HCT116 (cell line): ENCODE measurements at regions not wholly inside any gene's neighbourhood (a gene's known extent, or its start where the extent isn't known, plus 50 kb on each side); places are given as distances from the start of the nearest gene placed in this dataset.

ENCODE experiments used
- ATAC-seq: fragments of 200-7000 bp; cut with Tn5 transposase; 2 replicates; pipeline ENCODE4 v1.9.1; 2020; ENCODE audit warnings: mild to moderate bottlenecking, moderate library complexity
- BruUV-seq: library from RNA; stranded (reverse); fragments of 400-500 nt; replicated peaks from 2 replicates; lab custom pipeline; 2021; lab: Mats Ljungman, UMichigan
- CTCF ChIA-PET: fragments of 300-600 bp; sonication (Branson Sonifier 250); formaldehyde crosslinking; loops from one replicate; lab custom pipeline; 2021; ENCODE audit warnings: antibody characterized with exemption; lab: Charles Lee
- POLR2A ChIA-PET: fragments of 300-600, 350-600 bp; sonication (Branson Sonifier 250); formaldehyde crosslinking; loops from one replicate; lab custom pipeline; 2021; ENCODE audit warnings: antibody characterized with exemption; lab: Charles Lee
- RAD21 ChIA-PET, 2 experiments: fragments of 300-600 bp; sonication (Branson Sonifier 250); formaldehyde crosslinking; loops; one replicate each; lab custom pipeline; 2023; ENCODE audit warnings: low total read pairs in 2 of 2; ENCODE audit not compliant: uncharacterized antibody in 2 of 2, unreplicated experiment in 2 of 2, low non-redundant PET in 1 of 2; lab: Charles Lee
- DNase-seq: peaks from one replicate; pipeline ENCODE4 v3.0.0-alpha.2; 2010; ENCODE audit warnings: low read depth, low spot score
- H2AFZ ChIP-seq: fragments of 200-600 bp; shearing (Covaris generic), sonication (generic); 2 replicates; pipeline ENCODE4 v1.6.1; 2017; ENCODE audit warnings: low read depth, mixed run types, mixed read lengths, antibody characterized with exemption, low read length; ENCODE audit not compliant: poor library complexity, severe bottlenecking
- H3K27ac ChIP-seq: 2 replicates; pipeline ENCODE4 v1.5.1; 2012; ENCODE audit warnings: low read depth, low read length
- H3K27me3 ChIP-seq: fragments of 200-600 bp; sonication (generic); 2 replicates; pipeline ENCODE4 v1.6.1; 2016; ENCODE audit warnings: mixed run types, low read length, mixed read lengths; ENCODE audit not compliant: insufficient read depth
- H3K36me3 ChIP-seq, 2 experiments: fragments of 200-500 bp in 1 of 2; fragments of 200-600 bp in 1 of 2; sonication (Bioruptor generic) in 1 of 2; sonication (generic) in 1 of 2; 2 replicates each; pipeline versions ENCODE4 v1.5.1 to v1.6.1; 2014 to 2016; ENCODE audit warnings: low read length in 2 of 2, inconsistent platforms in 1 of 2, mixed read lengths in 1 of 2, mixed run types in 1 of 2; ENCODE audit not compliant: insufficient read depth in 2 of 2, control insufficient read depth in 1 of 2
- H3K4me1 ChIP-seq, 2 experiments: fragments of 200-600 bp in 1 of 2; sonication (generic) in 1 of 2; 2 replicates each; pipeline versions ENCODE4 v1.5.1 to v1.6.1; 2012 to 2017; ENCODE audit warnings: low read length in 2 of 2, inconsistent platforms in 1 of 2, mild to moderate bottlenecking in 1 of 2, mixed read lengths in 1 of 2, mixed run types in 1 of 2, moderate library complexity in 1 of 2; ENCODE audit not compliant: insufficient read depth in 2 of 2, control insufficient read depth in 1 of 2
- H3K4me2 ChIP-seq: fragments of 200-600 bp; sonication (generic); 2 replicates; pipeline ENCODE4 v1.6.1; 2017; ENCODE audit warnings: mixed run types, low read length, mixed read lengths
- H3K4me3 ChIP-seq, 2 experiments: fragments of 200-600 bp in 1 of 2; sonication (generic) in 1 of 2; replicated peaks in 1 of 2; 2 replicates each; pipeline ENCODE4 v1.5.1; 2011 to 2016; ENCODE audit warnings: low read length in 2 of 2, control low read depth in 1 of 2, low read depth in 1 of 2, mild to moderate bottlenecking in 1 of 2, mixed read lengths in 1 of 2, mixed run types in 1 of 2
- H3K79me2 ChIP-seq: fragments of 200-600 bp; sonication (generic); 2 replicates; pipeline ENCODE4 v1.6.1; 2017; ENCODE audit warnings: mild to moderate bottlenecking, mixed run types, low read length, moderate library complexity, mixed read lengths; ENCODE audit not compliant: insufficient read depth
- H3K9ac ChIP-seq: fragments of 200-600 bp; sonication (generic); 2 replicates; pipeline ENCODE4 v1.6.1; 2016; ENCODE audit warnings: low read length, mixed read lengths
- H3K9me2 ChIP-seq: fragments of 200-600 bp; sonication (generic), shearing (Covaris generic); 2 replicates; pipeline ENCODE4 v1.6.1; 2017; ENCODE audit warnings: mixed run types, mild to moderate bottlenecking, moderate library complexity; ENCODE audit not compliant: insufficient read depth
- H3K9me3 ChIP-seq, 2 experiments: fragments of 200-500 bp in 1 of 2; fragments of 200-600 bp in 1 of 2; sonication (Bioruptor generic) in 1 of 2; sonication (generic) in 1 of 2; 2 replicates each; pipeline ENCODE4 v1.6.1; 2014 to 2017; ENCODE audit warnings: low read length in 2 of 2, mixed read lengths in 2 of 2, inconsistent platforms in 1 of 2, low read depth in 1 of 2, mild to moderate bottlenecking in 1 of 2, mixed run types in 1 of 2, moderate library complexity in 1 of 2; ENCODE audit not compliant: control insufficient read depth in 1 of 2, insufficient read depth in 1 of 2
- H4K20me1 ChIP-seq: fragments of 200-600 bp; sonication (generic), shearing (Covaris generic); 2 replicates; pipeline ENCODE4 v1.6.1; 2017; ENCODE audit warnings: mixed run types, mild to moderate bottlenecking, moderate library complexity; ENCODE audit not compliant: insufficient read depth
- CBX3 ChIP-seq: IDR thresholded peaks from 2 replicates; pipeline ENCODE4 v1.6.1; 2012; ENCODE audit warnings: low read depth
- CEBPB ChIP-seq: IDR thresholded peaks from 2 replicates; pipeline ENCODE4 v1.6.1; 2012; ENCODE audit warnings: low read depth
- EZH2phosphoT487 ChIP-seq: fragments of 200-600 bp; IDR thresholded peaks from 2 replicates; pipeline ENCODE4 v1.6.1; 2018; ENCODE audit warnings: antibody characterized with exemption, borderline replicate concordance
- FOSL1 ChIP-seq: IDR thresholded peaks from 2 replicates; pipeline ENCODE4 v1.6.1; 2012; ENCODE audit warnings: low read depth
- SRF ChIP-seq: IDR thresholded peaks from 2 replicates; pipeline ENCODE4 v1.6.1; 2012; ENCODE audit warnings: low read depth
- TCF7L2 ChIP-seq: IDR thresholded peaks from 2 replicates; pipeline ENCODE4 v1.7.0; 2011; ENCODE audit warnings: borderline replicate concordance, inconsistent platforms; ENCODE audit not compliant: insufficient read depth, insufficient read length; ENCODE audit errors: extremely low read depth
- YY1 ChIP-seq: IDR thresholded peaks from 2 replicates; pipeline ENCODE4 v1.6.1; 2011; ENCODE audit warnings: low read length, low read depth, moderate library complexity, mild to moderate bottlenecking; ENCODE audit not compliant: insufficient replicate concordance; ENCODE audit errors: extremely low read depth
- ZNF274 ChIP-seq: fragments of 200-500 bp; sonication (Bioruptor generic); IDR thresholded peaks from 2 replicates; pipeline ENCODE4 v1.6.1; 2014; ENCODE audit warnings: mild to moderate bottlenecking, low read depth, low read length, inconsistent platforms
- intact Hi-C: fragments of 100-400 bp; cut with micrococcal nuclease; formaldehyde crosslinking; loops from 2 replicates; pipeline ENCODE4 v1.10.0; 2022
- TF ChIP-seq, protein P1 (sequence below): IDR thresholded peaks from 2 replicates; pipeline ENCODE4 v1.6.1; 2012
- TF ChIP-seq, protein P2 (sequence below), 3 experiments: fragments of 200-600 bp in 1 of 3; sonication (generic) in 1 of 3; IDR thresholded peaks in 2 of 3; conservative IDR thresholded peaks in 1 of 3; 2 replicates each; pipeline ENCODE4 v1.5.1; 2012 to 2017; ENCODE audit warnings: low read depth in 2 of 3, low read length in 2 of 3, antibody characterized with exemption in 1 of 3, borderline replicate concordance in 1 of 3, control low read depth in 1 of 3, mild to moderate bottlenecking in 1 of 3, mixed read lengths in 1 of 3, mixed run types in 1 of 3, moderate library complexity in 1 of 3; ENCODE audit not compliant: insufficient read depth in 1 of 3

DNA sequence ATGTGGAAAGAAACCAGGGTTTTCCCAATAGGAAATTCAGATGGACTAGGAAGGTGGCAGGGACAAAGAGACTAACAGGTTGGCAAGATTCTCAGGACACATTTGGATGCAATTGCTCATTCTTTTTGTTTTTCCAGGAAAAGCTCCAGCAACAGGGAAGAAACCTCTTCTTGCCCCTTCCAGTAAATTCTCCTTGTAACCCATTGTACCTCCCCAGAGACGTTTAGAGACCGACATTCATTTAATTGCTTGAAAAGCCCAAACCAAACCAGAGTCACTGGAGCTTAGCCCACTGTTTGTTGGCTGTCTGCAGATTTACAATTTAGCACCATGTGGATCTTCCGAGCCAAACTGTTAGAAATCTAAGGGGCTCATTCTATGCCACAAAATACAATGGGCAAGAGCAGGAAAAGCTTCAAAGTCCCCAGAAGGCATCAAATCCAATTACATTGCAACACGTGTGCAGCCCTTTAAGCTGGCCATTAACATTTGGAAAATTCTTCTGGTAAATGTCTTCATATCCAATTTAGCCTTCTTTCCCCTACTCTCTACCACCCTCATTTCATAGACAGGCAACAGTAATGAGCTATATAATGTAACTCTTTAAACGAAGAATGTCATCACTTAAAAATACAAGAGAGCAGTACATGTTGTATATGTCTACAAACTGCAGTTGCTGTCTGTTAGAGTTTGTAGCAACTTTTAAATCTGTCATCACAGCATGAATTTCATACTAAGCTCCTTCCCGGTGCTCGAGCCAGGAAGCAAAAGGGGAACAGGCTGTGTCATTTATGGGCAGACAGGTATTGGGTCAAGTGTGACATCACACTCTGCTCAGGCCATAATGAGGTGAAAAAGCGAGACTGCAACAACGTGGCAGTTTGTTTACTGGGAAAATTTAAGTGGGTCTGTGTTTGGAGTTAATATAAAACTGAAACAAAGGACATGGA is 235.6 kb upstream of the HNRNPA3 start:
- ATAC-seq = no peak
- ChIA-PET RAD21 (no interaction called here), CTCF (no interaction called here), POLR2A (no interaction called here)
- Histone ChIP-seq H3K79me2 (no peaks in the 10 kb centered on the region), H3K4me1 (no peaks in the 10 kb centered on the region), H3K9me2 (no peaks in the 10 kb centered on the region), H4K20me1 (no peaks in the 10 kb centered on the region), H3K4me3 (no peak overlapping the region), H3K4me2 (no peak overlapping the region), H3K27me3 (peaks cover 48% of the 10 kb centered on the region), H3K9me3 (no peaks in the 10 kb centered on the region), H3K27ac (no peak overlapping the region), H3K36me3 (no peaks in the 10 kb centered on the region), H3K9ac (no peak overlapping the region), H2AFZ (no peak overlapping the region)
- intact Hi-C loops = no loop called here
- no peak for DNase-seq
- no TSS peak for BruUV-seq
- TF ChIP-seq EZH2phosphoT487 = no peak
- TF ChIP-seq ZNF274 = no peak
- no peak for TF ChIP-seq SRF
- no peak for TF ChIP-seq YY1
- no peak for TF ChIP-seq FOSL1
- TF ChIP-seq, protein P1, sequence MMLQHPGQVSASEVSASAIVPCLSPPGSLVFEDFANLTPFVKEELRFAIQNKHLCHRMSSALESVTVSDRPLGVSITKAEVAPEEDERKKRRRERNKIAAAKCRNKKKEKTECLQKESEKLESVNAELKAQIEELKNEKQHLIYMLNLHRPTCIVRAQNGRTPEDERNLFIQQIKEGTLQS = no peak
- no peak for TF ChIP-seq CEBPB
- TF ChIP-seq, all 23 proteins: peak for 0

DNA sequence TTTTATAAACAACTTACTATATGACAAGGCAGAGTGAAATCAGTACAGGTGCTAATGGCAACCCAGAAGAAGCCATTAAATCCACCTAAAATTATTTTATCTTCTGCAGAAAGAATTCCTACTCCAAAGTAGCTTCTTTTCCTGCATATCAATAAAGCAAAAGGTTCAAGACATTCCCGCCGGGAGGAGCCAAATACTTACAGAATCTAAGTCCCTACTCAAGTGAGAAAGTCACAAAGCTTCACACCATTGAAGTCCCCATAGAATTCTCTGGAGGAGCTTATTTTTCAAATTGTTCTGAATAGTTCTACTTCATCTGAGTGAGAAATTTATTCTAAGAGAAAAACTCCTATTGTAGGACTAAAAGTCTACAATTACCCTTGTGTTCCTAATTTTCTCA is 233.7 kb upstream of the HNRNPA3 start:
- Histone ChIP-seq H3K79me2 (no peaks in the 10 kb centered on the region), H3K27ac (no peak overlapping the region), H3K36me3 (no peaks in the 10 kb centered on the region)
- intact Hi-C loops = no loop called here
- no peak for DNase-seq
- TF ChIP-seq CBX3 (no peak), TCF7L2 (no peak)
- TF ChIP-seq, protein P2, sequence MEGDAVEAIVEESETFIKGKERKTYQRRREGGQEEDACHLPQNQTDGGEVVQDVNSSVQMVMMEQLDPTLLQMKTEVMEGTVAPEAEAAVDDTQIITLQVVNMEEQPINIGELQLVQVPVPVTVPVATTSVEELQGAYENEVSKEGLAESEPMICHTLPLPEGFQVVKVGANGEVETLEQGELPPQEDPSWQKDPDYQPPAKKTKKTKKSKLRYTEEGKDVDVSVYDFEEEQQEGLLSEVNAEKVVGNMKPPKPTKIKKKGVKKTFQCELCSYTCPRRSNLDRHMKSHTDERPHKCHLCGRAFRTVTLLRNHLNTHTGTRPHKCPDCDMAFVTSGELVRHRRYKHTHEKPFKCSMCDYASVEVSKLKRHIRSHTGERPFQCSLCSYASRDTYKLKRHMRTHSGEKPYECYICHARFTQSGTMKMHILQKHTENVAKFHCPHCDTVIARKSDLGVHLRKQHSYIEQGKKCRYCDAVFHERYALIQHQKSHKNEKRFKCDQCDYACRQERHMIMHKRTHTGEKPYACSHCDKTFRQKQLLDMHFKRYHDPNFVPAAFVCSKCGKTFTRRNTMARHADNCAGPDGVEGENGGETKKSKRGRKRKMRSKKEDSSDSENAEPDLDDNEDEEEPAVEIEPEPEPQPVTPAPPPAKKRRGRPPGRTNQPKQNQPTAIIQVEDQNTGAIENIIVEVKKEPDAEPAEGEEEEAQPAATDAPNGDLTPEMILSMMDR (IDR thresholded peaks at IDR 0.05 in 2 of 3, conservative IDR thresholded peaks at IDR 0.05 in 1 of 3; ENCODE audit: borderline replicate concordance in 1 of 3, insufficient read depth in 1 of 3, low read depth in 2 of 3, low read length in 2 of 3) = no peak
- TF ChIP-seq, all 23 proteins: peak for 0
- H3K27me3 ChIP-seq = peaks cover 45% of the 10 kb centered on the region
- no peak for ATAC-seq
- ChIA-PET CTCF (no interaction called here), POLR2A (no interaction called here), RAD21 (no interaction called here)
- no peak overlapping the region for H3K4me3 ChIP-seq
- no peaks in the 10 kb centered on the region for H3K4me1 ChIP-seq
- no peak overlapping the region for H3K4me2 ChIP-seq
- H2AFZ ChIP-seq = no peak overlapping the region
- no peak overlapping the region for H3K9ac ChIP-seq
- no peaks in the 10 kb centered on the region for H3K9me2 ChIP-seq
- BruUV-seq = no TSS peak
- H3K9me3 ChIP-seq = no peaks in the 10 kb centered on the region
- H4K20me1 ChIP-seq = no peaks in the 10 kb centered on the region
